ENCODE measurements at regions not wholly inside any gene's neighbourhood (a gene's known extent, or its start where the extent isn't known, plus 50 kb on each side); places are given as distances from the start of the nearest gene placed in this dataset.

GRCh38 chr12:124692443-124692842 is 125.0 kb upstream of the NCOR2 start:
- Histone ChIP-seq H2AFZ (ENCODE audit: low read length) (no peak overlapping the region), H3K9ac (ENCODE audit: extremely low read depth, insufficient read length, low read length) (no peak overlapping the region), H4K91ac (ENCODE audit: insufficient read length, low read depth, low read length) (no peak overlapping the region), H2AK5ac (ENCODE audit: insufficient read length, low read length) (no peak overlapping the region), H4K5ac (ENCODE audit: insufficient read length, low read depth, low read length) (no peak overlapping the region), H2BK15ac (ENCODE audit: low read depth, low read length) (no peak overlapping the region), H3K23ac (ENCODE audit: insufficient read length, low read depth, low read length) (no peak overlapping the region), H3K4ac (ENCODE audit: low read depth, low read length) (no peak overlapping the region), H4K20me1 (ENCODE audit: control insufficient read depth, insufficient read depth, insufficient read length) (no peaks in the 10 kb centered on the region), H3K4me2 (ENCODE audit: insufficient read depth, insufficient read length, low read length) (no peak overlapping the region), H3K14ac (ENCODE audit: insufficient read depth, low read length) (no peak overlapping the region), H3K27ac (ENCODE audit: insufficient read length, low read depth, low read length) (no peak overlapping the region), H3T11ph (ENCODE audit: low read length) (no peak overlapping the region), H2BK120ac (ENCODE audit: low read depth, low read length, poor library complexity, severe bottlenecking) (no peak overlapping the region), H2BK5ac (ENCODE audit: insufficient read length, low read length) (no peak overlapping the region), H3K23me2 (ENCODE audit: insufficient read length, low read depth, low read length, poor library complexity, severe bottlenecking) (no peaks in the 10 kb centered on the region), H2BK12ac (ENCODE audit: insufficient read length, low read depth, low read length) (no peak overlapping the region), H3K9me3 (ENCODE audit: control insufficient read depth, low read depth, low read length) (no peaks in the 10 kb centered on the region), H3K18ac (ENCODE audit: insufficient read length, low read depth, low read length) (no peak overlapping the region), H4K8ac (replicated peaks; ENCODE audit: insufficient read length, low read depth, low read length) (no peak overlapping the region), H3K79me2 (ENCODE audit: insufficient read depth, low read length) (no peaks in the 10 kb centered on the region), H3K56ac (ENCODE audit: insufficient read length, low read depth, low read length) (no peak overlapping the region), H3K4me1 (ENCODE audit: insufficient read depth, low read length) (no peaks in the 10 kb centered on the region), H3K27me3 (ENCODE audit: insufficient read depth, low read length) (peaks cover 2% of the 10 kb centered on the region; the same call in 1 of the 2 replicates), H3K79me1 (ENCODE audit: insufficient read depth, low read depth, low read length, poor library complexity, severe bottlenecking) (no peaks in the 10 kb centered on the region), H2BK20ac (ENCODE audit: low read depth, low read length, poor library complexity, severe bottlenecking) (no peak overlapping the region)
- H3K4me3 Mint-ChIP-seq, result no peak overlapping the region
- peaks cover 12 to 13% of the 10 kb centered on the region in 2 experiments for H3K4me1 Mint-ChIP-seq
- H3K27ac Mint-ChIP-seq, result no peak overlapping the region
- peaks cover 0 to 1% (median 0%) of the 10 kb centered on the region in 3 experiments; a peak in 1 of 7 replicates for H3K36me3 Mint-ChIP-seq (ENCODE audit: insufficient read depth in 1 of 3, low read depth in 3 of 3)
- DNase-seq, result no peak
- H3K27me3 Mint-ChIP-seq (ENCODE audit: low read depth), result peaks cover 2% of the 10 kb centered on the region
- TF ChIP-seq CTCF (conservative IDR thresholded peaks at IDR 0.05), result no peak
- H3K9me3 Mint-ChIP-seq, result peaks cover 7 to 15% of the 10 kb centered on the region in 2 experiments; a peak in 4 of 5 replicates

All from H9 (cell line).